HG03442 (cell line): ENCODE measurements at regions not wholly inside any gene's neighbourhood (a gene's known extent, or its start where the extent isn't known, plus 50 kb on each side); places are given as distances from the start of the nearest gene placed in this dataset.
"Not testable (repeated sequence)": the region's sequence is repeated elsewhere in the genome, so short reads cannot be mapped to it uniquely, and the experiment has no call there.

Experiments used
- ATAC-seq: cut with Tn5 transposase; IDR thresholded peaks from one replicate; pipeline ENCODE4 v1.9.1; 2021; ENCODE audit warnings: mild to moderate bottlenecking, moderate library complexity; ENCODE audit not compliant: unreplicated experiment

DNA sequence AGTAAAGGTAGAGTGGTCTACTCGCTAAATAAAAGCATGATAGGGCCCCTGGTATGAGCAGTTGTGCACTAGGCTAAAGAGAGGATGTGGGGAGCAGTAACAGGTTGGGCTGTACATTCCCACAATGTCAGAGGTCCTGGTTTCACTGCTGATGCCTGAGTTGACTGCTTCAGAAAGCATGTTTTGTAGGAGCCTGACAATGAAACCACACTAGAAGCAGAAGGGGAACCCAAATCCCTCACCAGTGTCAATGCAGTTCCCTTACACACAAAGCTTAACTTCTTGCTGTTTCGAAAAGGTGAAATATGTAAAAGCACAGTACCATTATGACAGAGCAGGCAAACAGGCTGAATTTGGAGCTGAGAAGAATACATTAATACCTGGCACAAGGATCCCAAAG lies 291.7 kb upstream of the KYNU start:
- ATAC-seq: peak; percentile 84

DNA sequence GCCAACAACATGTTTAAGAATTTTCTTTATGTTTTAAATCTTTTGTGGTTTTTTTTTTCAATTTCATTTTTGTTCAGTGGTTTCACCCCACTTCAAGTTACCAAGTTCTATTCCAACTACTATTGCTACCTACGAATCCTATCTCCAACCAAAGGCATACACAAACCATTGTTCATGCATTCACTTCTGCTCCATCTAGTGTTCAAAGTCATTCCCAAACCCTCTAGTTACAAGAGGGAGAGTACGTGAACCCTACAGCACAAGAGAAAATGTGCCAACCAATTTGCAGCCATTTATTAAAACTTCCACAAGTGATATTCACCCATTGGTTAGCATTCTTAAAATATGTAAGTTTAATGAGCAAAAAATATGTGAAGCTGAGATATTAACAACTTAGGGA lies 295.1 kb upstream of the KYNU start:
- no peak for ATAC-seq

DNA sequence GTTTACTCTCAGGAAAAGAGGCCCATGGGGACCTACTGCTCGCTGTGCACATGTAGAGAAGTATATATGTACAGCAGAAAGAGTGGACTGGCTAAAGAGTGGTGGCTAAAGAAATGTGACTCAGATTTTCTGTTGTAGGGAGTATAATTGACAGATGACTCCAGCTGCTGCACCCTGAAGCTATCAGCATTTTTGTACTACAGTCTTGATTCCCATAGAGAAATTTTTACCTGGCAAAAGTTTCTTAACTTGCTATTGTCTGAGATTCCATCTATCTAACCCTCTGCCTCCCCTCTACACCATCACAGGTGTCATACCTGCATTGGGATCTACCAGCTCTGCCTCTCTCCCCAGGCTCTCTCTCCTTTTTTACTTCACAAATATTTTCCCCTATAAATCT lies 296.0 kb upstream of the KYNU start:
- no peak for ATAC-seq

DNA sequence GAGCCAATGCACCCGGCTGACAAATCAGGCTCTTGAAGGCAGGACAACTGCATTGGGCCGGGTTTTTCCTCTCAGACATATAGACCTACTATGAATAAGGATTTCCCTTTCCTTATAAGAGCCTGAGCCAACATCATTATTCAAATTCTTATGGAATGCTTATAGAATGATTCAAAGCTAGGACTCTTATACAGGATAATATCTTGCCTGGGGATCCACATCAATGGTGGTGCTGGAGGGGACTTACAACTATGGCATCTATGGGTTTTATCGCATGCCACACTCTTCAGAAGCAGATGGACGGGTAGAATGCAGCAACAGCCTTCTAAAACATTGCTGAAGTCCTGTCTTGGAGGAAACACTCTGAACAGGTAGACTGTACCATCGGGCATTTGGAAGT lies 296.8 kb upstream of the KYNU start:
- no peak for ATAC-seq

DNA sequence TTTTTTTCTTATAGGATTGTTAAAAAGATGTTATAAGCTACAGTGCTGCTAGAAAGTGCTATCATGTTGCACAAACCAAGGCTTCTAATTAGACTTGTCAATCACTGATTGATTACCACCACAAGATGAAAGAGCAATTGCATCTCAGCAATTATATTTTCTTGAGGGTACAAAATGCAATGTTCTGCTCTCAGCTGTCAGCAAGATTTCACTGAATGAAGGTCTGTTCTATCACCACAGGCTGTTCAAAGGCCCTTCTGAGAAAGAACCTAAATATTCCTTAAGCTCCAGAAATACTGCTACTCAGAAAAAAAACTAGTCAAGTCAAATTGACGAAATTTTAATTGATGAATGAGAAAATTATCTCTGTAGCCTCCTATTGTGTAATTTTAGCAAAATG lies 301.9 kb upstream of the KYNU start:
- no peak for ATAC-seq

DNA sequence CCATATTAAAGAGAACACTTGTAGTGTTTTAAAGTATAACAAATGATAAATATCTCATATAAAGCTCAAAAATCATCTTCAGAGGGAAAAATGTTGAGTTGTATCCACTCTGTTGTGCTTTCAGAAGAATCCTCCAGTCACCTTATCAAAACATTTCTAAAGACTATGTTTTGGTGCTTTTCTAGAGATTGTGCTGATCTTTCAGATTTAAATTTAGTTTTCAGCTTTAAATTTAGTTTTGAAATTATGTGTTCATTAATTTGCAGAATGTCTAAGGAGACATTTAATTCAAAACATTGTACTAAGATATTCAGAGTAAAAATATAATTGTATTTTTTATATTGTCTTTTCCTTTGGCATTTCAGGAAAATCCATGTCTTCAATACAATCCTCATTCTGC lies 303.1 kb upstream of the KYNU start:
- no peak for ATAC-seq

DNA sequence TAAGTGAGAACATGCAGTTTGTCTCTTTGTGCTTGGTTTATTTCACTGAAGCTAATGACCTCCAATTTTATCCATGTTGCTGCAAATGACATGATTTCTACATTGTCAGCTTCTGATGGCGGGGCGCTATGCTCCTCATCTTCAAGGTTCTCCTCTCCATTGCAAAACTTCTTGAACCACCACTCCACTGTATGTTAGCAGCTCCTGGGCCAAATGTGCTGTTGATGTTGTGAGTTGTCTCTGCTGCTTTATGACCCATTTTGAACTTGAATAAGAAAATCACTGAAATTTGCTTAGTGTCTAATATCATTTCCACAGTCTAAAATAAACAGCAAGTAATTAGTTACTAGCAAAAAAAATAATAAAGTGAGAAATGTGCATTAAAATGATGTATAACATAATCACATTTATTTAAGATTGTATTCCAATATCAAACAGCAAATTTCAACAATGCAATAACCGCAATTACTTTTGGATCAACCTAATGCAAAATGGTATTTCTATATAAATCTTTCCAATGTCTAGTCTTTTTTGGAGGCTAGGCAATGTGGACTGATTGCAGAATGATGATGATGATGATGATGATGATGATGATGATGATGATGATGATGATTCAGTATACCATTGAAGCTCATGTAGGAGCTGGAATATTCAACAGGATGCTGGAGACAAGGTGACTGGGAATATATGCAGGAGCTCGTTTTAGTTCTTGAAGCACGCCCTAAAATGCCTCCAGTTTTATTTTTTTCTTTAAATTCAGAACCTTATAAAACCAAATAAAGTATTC lies 304.9 kb upstream of the KYNU start:
- no peak for ATAC-seq

DNA sequence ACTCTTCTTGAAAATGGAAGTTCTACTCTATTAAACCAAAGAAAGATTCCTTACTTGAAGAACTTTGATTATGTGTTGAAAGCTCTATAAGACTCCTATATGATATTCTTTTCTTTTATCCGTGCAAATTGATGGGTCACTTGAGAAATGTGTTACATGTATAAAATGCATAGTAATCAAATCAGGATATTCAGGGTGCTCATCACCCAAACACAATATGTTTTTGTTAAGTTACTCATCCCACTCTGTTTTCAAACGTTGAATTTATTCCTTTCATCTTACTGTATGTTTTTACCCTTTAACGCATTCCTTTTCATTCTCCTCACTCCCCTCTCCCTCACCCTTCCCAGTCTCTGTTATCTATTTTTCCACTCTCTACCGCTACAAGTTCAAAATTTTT lies 305.5 kb upstream of the KYNU start:
- no peak for ATAC-seq

DNA sequence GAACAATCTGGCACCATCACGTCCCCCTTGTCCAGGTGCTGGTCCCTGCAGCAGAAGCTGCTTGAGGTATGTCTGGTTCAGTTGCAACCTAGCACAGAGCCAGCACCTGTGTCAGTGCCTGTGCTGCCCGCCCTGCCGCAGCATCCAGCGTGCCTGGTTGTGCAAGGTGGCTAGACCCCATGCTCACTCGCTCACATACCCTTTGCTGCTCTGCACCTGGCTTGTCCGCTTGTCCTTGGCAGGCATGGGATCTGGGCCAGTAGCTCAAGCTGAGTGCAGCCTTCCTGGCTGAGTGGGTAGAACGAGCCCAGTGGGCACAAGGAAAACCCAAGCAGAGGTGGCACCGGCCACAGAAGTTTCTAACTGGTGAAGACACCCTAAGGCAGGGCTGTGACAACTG lies 314.6 kb upstream of the KYNU start:
- ATAC-seq: no peak

DNA sequence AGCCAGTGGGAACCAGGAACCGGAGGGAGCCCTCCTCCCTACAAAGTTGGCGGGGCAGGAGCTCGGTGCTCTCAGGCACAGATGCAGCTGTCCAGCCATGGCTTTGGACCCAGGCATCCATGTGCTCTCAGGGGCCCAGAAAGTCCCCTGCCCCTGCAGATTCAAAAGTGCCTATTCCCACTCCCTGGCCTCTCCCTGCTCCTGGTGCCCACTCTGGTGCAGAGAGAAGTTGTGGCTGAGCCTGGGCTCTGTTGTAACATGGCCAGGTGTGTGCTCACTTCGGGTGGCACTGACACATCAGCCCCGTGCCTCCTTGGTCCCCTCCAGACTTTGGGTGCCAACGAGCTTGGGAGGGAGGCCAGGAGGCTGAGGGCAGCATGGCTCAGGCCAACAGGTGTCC lies 315.8 kb upstream of the KYNU start:
- no peak for ATAC-seq

DNA sequence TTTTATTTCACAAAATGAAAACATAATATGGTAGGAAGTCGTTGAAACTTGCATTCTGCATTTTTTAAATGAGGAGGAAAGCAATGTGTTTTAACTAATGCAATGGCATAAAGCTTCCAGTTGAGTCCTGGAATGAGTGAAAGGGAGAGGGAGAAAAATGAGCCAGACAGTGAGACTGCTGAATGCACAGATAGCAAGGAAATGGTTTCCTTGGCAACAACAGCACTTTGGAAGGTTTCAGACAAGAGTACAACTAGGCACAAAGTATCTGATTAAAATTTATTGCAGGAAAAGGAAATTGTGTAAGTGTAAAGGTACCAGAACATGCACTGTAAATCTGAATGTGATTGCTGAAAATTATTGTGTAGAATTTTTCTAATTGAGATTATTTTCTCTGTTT lies 320.1 kb upstream of the KYNU start:
- ATAC-seq: no peak

DNA sequence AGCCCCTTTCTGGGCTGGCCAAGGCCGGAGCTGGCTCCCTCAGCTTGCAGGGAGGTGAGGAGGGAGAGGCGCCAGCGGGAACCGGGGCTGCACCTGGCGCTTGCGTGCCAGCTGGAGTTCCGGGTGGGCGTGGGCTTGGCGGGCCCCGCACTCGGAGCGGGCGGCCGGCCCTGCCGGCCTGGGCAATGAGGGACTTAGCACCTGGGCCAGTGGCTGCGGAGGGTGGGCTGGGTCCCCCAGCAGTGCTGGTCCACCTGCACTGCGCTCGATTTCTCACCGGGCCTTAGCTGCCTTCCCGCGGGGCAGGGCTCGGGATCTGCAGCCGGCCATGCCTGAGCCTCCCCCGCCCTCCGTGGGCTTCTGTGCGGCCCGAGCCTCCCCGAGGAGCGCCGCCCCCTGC lies 331.5 kb upstream of the KYNU start:
- not testable (repeated sequence) for ATAC-seq

DNA sequence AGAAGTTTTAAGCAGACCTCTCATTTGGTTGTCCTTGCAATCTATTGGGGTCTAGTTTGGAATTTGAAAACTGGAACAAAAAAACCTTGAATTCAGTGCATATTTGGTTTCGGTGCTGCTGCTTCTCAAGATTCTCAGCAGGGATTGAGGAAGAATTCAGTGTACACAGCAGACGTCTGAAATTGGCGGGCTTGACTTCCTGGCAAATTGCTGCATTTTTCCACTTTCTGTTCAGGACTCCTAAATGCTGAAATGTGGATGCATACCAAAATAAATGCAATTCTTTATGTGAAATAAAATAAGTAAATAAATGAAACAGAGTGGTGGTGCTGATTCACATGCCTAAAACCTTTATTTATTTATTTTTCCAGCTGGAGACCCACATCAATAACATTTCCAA lies 332.4 kb upstream of the KYNU start:
- no peak for ATAC-seq

DNA sequence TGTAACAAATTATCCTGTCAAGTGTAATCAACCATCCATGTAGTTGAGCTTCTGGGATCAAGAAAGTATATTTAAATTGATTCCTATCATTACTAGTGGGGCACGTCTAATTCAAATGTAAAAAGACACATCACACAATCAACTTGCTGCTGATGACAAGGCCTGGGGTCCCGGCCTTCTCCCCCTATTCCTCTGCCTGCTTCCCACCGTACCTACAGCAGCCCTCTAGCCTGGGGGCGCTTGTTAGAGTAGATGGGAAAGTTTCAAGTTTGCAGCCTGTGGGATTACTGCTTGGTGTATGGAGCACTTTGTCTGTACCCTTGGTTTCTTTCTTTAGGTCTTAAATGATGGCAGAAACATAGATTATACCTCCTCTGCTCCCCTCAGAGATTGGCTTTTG lies 333.3 kb upstream of the KYNU start:
- ATAC-seq: no peak

DNA sequence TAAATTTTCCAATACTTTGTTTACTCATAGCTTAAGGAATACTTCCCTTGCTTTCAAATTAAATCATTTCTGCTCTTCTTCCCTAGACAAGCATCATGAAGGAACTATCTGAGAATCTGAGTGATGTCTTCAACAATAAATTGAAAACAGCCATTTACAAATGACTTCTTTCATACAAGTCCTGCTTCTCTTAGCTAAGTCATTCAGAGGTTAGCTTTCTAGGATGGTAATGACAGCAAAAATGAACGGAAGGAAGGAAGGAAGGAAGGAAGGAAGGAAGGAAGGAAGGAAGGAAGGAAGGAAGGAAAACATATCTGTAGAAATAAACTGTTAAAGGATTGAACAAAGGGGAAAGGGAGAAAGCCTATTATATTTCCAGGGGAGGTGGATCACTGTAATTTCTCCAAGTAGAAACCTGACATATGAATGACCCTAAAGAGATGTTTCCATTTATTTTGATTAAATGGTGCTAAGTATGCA lies 335.0 kb upstream of the KYNU start:
- no peak for ATAC-seq

DNA sequence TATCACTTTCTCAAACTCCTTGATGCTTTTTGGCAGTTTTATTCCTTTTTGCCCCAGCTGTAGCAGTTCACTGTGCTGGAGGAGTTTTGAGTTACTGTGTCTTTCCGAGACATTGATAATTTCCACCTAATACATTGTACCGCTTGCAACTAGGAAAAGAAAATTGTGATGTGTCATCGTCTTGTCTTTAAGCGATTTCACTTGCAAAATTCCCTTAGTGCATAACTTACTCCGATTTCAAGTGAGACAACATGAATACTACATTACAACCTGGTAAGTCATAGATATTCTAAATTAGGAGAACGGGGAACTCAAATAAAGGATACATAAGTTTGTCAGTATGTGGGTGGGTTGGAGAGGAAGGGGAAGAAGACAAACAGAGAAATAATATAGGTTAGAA lies 340.5 kb upstream of the KYNU start:
- ATAC-seq: no peak

DNA sequence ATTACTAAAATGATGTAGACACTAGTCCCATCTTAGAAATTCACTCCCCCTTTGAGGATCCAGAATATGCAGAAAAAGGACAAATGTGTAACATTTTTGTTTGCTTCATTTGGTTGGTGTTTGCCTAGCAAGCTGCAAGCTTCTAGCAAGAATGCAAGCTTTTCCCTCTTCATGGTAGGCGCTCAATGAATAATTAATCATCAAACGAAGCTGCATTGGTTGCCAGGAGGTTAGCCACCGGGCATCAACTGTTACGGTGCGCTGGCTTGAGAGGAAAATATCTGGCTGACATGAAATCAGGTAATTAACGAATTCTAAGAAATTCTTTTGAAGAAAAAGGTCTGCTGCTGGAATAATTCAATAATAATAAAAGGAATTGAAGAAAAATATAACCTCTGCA lies 341.0 kb upstream of the KYNU start:
- no peak for ATAC-seq

DNA sequence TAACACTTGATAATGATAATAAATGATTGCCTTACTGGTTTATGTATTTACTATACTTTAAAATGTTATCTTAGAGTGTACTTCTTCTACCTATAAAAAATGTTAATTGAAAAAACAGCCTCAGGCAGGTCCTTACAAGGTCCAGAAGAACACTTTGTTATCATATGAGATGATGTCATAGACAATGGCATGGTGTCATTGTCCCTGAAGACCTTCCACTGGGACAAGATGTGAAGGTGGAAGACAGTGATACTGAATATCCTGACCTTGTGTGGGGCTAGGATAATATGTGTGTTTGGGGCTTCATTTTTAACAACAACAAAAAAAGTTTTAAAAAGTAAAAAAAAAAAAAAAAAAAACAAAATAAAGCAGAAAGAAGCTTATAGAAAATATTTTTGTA lies 342.2 kb upstream of the KYNU start:
- ATAC-seq: no peak

DNA sequence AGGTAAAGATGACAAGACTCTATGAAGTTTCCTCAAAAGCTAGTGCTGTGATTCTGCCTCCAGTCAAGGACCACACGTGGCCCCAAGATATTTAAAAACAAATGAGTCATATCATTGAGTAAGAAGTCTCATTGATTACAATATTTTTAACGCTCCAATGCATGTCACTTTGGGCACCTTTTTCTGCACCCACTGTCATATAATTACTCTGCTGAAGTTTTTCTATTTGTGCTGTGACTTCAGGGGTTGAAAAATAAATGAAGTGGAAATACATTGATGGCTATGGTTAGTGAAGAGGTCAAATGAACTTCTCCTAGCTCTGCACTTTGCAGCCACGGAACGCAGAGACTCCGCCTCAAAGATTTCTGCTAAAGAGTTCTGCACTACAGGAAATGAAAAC lies 344.3 kb upstream of the KYNU start:
- no peak for ATAC-seq

DNA sequence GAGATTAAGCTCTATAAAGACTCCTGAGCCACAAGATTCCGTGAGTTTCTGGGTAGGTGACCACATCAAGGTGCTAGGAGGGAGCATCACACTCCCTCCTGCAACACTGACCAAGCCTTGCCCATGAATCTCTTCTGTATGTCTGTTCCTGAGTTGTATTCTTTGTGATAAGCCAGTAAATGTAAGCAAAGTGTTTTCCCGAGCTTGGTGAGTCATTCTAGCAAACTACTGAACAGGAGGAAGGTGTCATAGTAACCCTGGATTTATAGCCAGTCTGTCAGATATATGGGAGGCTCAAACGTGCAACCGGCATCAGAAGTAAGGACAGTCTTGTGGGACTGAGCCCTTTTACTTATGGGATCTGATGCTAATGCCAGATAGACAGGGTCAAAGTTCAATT lies 346.1 kb upstream of the KYNU start:
- no peak for ATAC-seq

DNA sequence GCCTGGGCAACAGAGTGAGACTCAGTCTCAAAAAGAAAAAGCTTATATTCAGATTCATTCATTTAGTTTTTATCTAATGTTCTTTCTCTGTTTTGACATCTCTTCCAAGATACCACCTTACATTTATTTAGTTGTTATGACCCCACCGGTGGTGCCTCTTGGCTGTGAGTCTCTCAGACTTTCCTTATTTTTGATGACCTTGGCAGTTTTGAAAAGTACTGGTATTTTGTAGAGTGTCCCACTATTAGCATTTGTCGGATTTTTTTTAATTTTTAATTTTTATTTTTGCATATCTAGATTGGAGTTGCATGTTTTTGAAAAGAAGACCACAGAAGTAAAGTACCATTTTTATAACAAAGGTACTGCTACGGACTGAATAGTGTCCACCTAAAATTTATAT lies 351.7 kb upstream of the KYNU start:
- ATAC-seq: no peak

DNA sequence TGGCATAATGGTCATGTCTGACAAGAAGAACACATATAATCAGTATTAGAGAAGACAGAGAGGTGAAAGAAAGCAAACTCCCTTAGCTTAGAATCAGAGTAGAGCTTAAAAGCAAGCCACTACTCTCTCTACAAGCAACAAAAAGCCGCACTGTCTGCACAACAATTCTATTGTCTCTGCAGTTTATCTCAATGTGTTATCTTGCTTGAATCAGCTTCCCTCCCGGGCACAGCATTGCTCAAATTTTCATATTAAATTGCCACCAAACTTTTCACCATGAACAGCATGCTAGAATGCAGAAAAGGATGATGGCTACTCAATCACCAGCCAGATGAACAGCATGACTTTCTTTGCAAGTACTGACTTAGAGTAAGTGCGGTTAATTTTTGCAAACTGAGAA lies 356.0 kb upstream of the KYNU start:
- no peak for ATAC-seq

DNA sequence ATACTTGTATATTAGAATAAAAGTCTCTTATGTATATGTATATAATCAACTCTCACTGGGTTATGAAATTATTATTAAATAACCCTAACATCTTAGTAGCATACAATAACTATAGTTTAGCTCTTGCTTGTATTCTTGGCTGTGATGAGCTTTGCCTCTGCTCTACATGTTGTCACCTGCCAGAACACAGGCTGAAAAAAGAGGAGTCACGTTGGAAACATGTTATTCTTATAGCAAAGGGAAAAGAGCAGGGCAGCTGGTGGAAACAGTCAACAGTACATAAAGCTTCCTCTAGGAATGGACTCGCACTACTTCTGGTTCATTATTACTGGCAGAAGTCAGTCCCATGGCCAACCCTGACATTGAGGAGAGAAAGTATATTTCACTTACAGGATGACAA lies 362.0 kb upstream of the KYNU start:
- ATAC-seq: no peak
